ENCODE measurements at regions not wholly inside any gene's neighbourhood (a gene's known extent, or its start where the extent isn't known, plus 50 kb on each side); places are given as distances from the start of the nearest gene placed in this dataset.
"Not testable (repeated sequence)": the region's sequence is repeated elsewhere in the genome, so short reads cannot be mapped to it uniquely, and the experiment has no call there.

DNA sequence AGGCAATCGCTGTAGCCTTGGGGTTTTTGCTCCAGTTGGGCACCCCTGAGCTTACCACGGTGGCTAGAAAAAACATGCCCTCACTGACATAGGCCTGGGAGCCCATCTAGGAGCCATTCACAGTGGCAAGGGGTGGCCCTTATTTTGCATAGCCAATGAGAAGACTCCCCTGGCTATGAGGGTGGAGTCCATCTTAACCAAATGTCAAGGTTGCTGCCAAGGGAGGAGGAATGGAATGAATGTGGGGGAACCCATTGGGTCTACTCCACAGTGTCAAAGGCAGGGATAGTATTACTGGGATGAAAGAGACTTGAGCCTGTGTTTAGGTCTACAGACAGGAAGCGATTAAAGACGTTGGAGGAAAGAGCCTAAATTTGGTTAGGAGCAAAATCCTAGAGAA is 295.7 kb upstream of the PLGLB2 start:
- H3K4me1 Mint-ChIP-seq; H3K4me3 Mint-ChIP-seq; H3K27me3 Mint-ChIP-seq; H4K20me1 ChIP-seq (ENCODE audit: control insufficient read depth, insufficient read depth, low read length, poor library complexity, severe bottlenecking); ATAC-seq (ENCODE audit: low read depth); DNase-seq; H3K9me3 Mint-ChIP-seq (ENCODE audit: insufficient read depth); H3K4me2 ChIP-seq (replicated peaks; ENCODE audit: low read depth, low read length, poor library complexity, severe bottlenecking); H3K27me3 ChIP-seq (replicated peaks in 1 of 4; ENCODE audit: control extremely low read depth in 1 of 4, control insufficient read depth in 3 of 4, insufficient read depth in 4 of 4, low read length in 3 of 4); H3K79me2 ChIP-seq (ENCODE audit: control insufficient read depth, insufficient read depth, low read length); H3K9me3 ChIP-seq (ENCODE audit: control extremely low read depth in 1 of 3, control insufficient read depth in 2 of 3, insufficient read depth in 1 of 3, low read length in 2 of 3); intact Hi-C loops (cut with micrococcal nuclease); H3K4me1 ChIP-seq (ENCODE audit: control insufficient read depth in 2 of 2, insufficient read depth in 2 of 2, low read length in 2 of 2); POLR2A ChIA-PET; H3K9ac ChIP-seq (ENCODE audit: low read length); H2AFZ ChIP-seq (ENCODE audit: insufficient read depth, low read depth, low read length, poor library complexity, severe bottlenecking); H3K36me3 ChIP-seq (replicated peaks in 1 of 2; ENCODE audit: control extremely low read depth in 1 of 2, control insufficient read depth in 1 of 2, extremely low read depth in 1 of 2, insufficient read depth in 2 of 2, low read length in 1 of 2); H3K27ac Mint-ChIP-seq; H3K4me3 ChIP-seq (ENCODE audit: control extremely low read depth in 1 of 5, extremely low read depth in 1 of 5, insufficient read depth in 1 of 5, low read depth in 2 of 5, low read length in 4 of 5); H3K27ac ChIP-seq (ENCODE audit: low read length in 2 of 2); CTCF ChIA-PET: not testable (repeated sequence)
- WGBS (ENCODE audit: insufficient coverage), result no CpG with 5 or more reads among the region's 4 CpGs

- ATAC-seq (ENCODE audit: low read depth); H4K20me1 ChIP-seq (ENCODE audit: control insufficient read depth, insufficient read depth, low read length, poor library complexity, severe bottlenecking); H3K27me3 Mint-ChIP-seq; H3K9me3 Mint-ChIP-seq (ENCODE audit: insufficient read depth); POLR2A ChIA-PET; H3K4me3 Mint-ChIP-seq; CTCF ChIA-PET; H3K27me3 ChIP-seq (replicated peaks in 1 of 4; ENCODE audit: control extremely low read depth in 1 of 4, control insufficient read depth in 3 of 4, insufficient read depth in 4 of 4, low read length in 3 of 4); H3K9me3 ChIP-seq (ENCODE audit: control extremely low read depth in 1 of 3, control insufficient read depth in 2 of 3, insufficient read depth in 1 of 3, low read length in 2 of 3); H3K4me3 ChIP-seq (ENCODE audit: control extremely low read depth in 1 of 5, extremely low read depth in 1 of 5, insufficient read depth in 1 of 5, low read depth in 2 of 5, low read length in 4 of 5); H3K79me2 ChIP-seq (ENCODE audit: control insufficient read depth, insufficient read depth, low read length); H3K27ac Mint-ChIP-seq; H3K4me2 ChIP-seq (replicated peaks; ENCODE audit: low read depth, low read length, poor library complexity, severe bottlenecking); H3K9ac ChIP-seq (ENCODE audit: low read length); H3K27ac ChIP-seq (ENCODE audit: low read length in 2 of 2); H3K4me1 Mint-ChIP-seq; DNase-seq; H2AFZ ChIP-seq (ENCODE audit: insufficient read depth, low read depth, low read length, poor library complexity, severe bottlenecking); intact Hi-C loops (cut with micrococcal nuclease); H3K36me3 ChIP-seq (replicated peaks in 1 of 2; ENCODE audit: control extremely low read depth in 1 of 2, control insufficient read depth in 1 of 2, extremely low read depth in 1 of 2, insufficient read depth in 2 of 2, low read length in 1 of 2); H3K4me1 ChIP-seq (ENCODE audit: control insufficient read depth in 2 of 2, insufficient read depth in 2 of 2, low read length in 2 of 2): not testable (repeated sequence)
- 100% methylated on average over 1 of the region's 1 CpG for WGBS (ENCODE audit: insufficient coverage)
Measured at GRCh38 chr2:87452861-87453260, 295.0 kb upstream of the PLGLB2 start.

DNA sequence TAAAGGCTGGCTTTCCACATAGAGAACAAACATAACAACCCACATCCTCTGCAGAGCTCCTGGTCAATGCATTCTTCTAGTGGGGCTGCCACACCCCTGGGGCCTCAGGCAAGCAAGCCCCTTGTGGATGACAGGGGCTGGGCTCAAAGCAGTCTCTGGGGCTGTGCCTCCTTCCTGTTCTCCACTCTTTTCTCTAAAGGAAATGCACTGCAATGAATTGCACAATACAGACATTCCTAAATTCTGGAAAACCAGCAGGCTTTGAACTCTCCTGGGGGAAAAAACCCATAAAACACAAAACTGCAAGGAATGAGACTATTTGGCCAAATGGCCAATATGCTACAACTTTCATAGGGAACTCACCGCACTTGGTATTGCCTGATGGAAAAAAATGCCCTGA is 293.9 kb upstream of the PLGLB2 start:
- H3K9ac ChIP-seq (ENCODE audit: low read length); H3K9me3 ChIP-seq (ENCODE audit: control extremely low read depth in 1 of 3, control insufficient read depth in 2 of 3, insufficient read depth in 1 of 3, low read length in 2 of 3); H3K4me3 ChIP-seq (ENCODE audit: control extremely low read depth in 1 of 5, extremely low read depth in 1 of 5, insufficient read depth in 1 of 5, low read depth in 2 of 5, low read length in 4 of 5); H4K20me1 ChIP-seq (ENCODE audit: control insufficient read depth, insufficient read depth, low read length, poor library complexity, severe bottlenecking); intact Hi-C loops (cut with micrococcal nuclease); H3K4me2 ChIP-seq (replicated peaks; ENCODE audit: low read depth, low read length, poor library complexity, severe bottlenecking); POLR2A ChIA-PET; H3K9me3 Mint-ChIP-seq (ENCODE audit: insufficient read depth); H3K4me1 ChIP-seq (ENCODE audit: control insufficient read depth in 2 of 2, insufficient read depth in 2 of 2, low read length in 2 of 2); H2AFZ ChIP-seq (ENCODE audit: insufficient read depth, low read depth, low read length, poor library complexity, severe bottlenecking); CTCF ChIA-PET; H3K4me3 Mint-ChIP-seq; H3K27me3 ChIP-seq (replicated peaks in 1 of 4; ENCODE audit: control extremely low read depth in 1 of 4, control insufficient read depth in 3 of 4, insufficient read depth in 4 of 4, low read length in 3 of 4); H3K4me1 Mint-ChIP-seq; H3K36me3 ChIP-seq (replicated peaks in 1 of 2; ENCODE audit: control extremely low read depth in 1 of 2, control insufficient read depth in 1 of 2, extremely low read depth in 1 of 2, insufficient read depth in 2 of 2, low read length in 1 of 2); H3K27me3 Mint-ChIP-seq; H3K27ac Mint-ChIP-seq; H3K79me2 ChIP-seq (ENCODE audit: control insufficient read depth, insufficient read depth, low read length); H3K27ac ChIP-seq (ENCODE audit: low read length in 2 of 2); ATAC-seq (ENCODE audit: low read depth); DNase-seq: not testable (repeated sequence)
- no CpG with 5 or more reads among the region's 1 CpG for WGBS (ENCODE audit: insufficient coverage)

DNA sequence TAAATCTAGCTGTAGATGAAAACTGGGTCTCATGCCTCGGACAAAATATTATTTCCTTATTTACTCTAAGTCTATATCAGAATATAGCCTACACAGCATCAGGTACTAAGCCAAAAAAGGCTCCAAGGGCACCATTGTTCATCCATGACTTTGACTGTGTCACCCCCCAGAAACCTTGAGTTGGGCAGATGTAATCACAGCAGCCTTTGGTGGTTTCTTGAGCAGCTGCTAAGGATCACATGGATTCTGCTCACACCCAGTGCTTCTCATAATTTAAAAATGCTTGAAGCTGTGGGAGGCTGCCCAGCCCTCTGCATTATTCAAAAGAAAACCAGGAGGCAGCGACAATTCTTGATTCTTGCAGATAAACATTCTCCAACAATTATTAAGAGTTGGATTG is 293.5 kb upstream of the PLGLB2 start:
- intact Hi-C loops (cut with micrococcal nuclease); H3K4me2 ChIP-seq (replicated peaks; ENCODE audit: low read depth, low read length, poor library complexity, severe bottlenecking); H3K27ac Mint-ChIP-seq; POLR2A ChIA-PET; H3K4me3 Mint-ChIP-seq; H3K79me2 ChIP-seq (ENCODE audit: control insufficient read depth, insufficient read depth, low read length); H3K9me3 Mint-ChIP-seq (ENCODE audit: insufficient read depth); H3K4me1 Mint-ChIP-seq; CTCF ChIA-PET; H3K9ac ChIP-seq (ENCODE audit: low read length); DNase-seq; H2AFZ ChIP-seq (ENCODE audit: insufficient read depth, low read depth, low read length, poor library complexity, severe bottlenecking); H3K27me3 ChIP-seq (replicated peaks in 1 of 4; ENCODE audit: control extremely low read depth in 1 of 4, control insufficient read depth in 3 of 4, insufficient read depth in 4 of 4, low read length in 3 of 4); H3K27ac ChIP-seq (ENCODE audit: low read length in 2 of 2); H3K36me3 ChIP-seq (replicated peaks in 1 of 2; ENCODE audit: control extremely low read depth in 1 of 2, control insufficient read depth in 1 of 2, extremely low read depth in 1 of 2, insufficient read depth in 2 of 2, low read length in 1 of 2); H3K4me1 ChIP-seq (ENCODE audit: control insufficient read depth in 2 of 2, insufficient read depth in 2 of 2, low read length in 2 of 2); H3K9me3 ChIP-seq (ENCODE audit: control extremely low read depth in 1 of 3, control insufficient read depth in 2 of 3, insufficient read depth in 1 of 3, low read length in 2 of 3); ATAC-seq (ENCODE audit: low read depth); H3K4me3 ChIP-seq (ENCODE audit: control extremely low read depth in 1 of 5, extremely low read depth in 1 of 5, insufficient read depth in 1 of 5, low read depth in 2 of 5, low read length in 4 of 5); H3K27me3 Mint-ChIP-seq; H4K20me1 ChIP-seq (ENCODE audit: control insufficient read depth, insufficient read depth, low read length, poor library complexity, severe bottlenecking): not testable (repeated sequence)
- no CpG with 5 or more reads among the region's 2 CpGs for WGBS (ENCODE audit: insufficient coverage)
